ENCODE measurements at regions not wholly inside any gene's neighbourhood (a gene's known extent, or its start where the extent isn't known, plus 50 kb on each side); places are given as distances from the start of the nearest gene placed in this dataset.

DNA sequence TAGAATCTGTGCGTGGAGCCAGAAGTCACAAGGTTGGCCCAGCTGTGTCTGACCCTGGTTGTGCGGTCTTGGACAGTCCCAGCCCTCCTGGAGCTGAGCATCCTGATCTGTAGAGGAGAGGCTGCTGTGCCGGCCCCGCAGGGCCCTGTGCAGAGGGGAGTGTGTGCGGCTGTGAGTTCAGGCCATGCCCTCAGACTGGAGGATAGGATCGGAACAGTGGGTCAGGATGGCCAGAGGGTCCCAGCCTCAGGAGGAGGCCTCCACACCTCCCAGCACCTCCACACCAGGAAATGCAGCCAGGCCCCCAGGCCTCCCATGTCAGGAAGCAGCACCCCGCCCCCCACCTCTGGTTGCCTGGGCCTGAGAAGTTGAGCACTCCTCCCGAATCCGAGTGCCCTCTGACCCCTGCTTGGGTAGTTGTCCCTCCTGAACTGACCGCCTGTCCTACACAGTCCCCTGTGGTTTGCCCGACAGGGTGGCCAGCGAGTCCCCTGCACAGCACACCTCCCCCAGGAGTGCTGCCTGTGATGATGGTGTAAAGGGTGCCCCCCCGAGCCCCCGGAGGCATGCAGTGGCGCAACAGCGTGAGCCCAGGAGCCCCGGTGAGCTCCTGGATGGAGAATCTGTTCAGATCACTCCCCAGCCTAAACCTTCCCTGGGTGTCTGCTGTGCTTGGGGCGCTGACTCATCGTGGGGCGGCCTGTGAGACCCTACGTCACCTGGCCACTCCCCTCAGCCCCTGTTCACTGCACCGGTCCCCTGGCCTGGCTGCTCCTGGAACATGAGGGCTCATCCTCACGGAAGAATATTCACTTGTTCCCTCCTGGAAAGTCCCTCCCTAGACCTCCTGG lies 285.2 kb downstream of the SEC14L1 start (continued):
- TF ChIP-seq, protein P1, sequence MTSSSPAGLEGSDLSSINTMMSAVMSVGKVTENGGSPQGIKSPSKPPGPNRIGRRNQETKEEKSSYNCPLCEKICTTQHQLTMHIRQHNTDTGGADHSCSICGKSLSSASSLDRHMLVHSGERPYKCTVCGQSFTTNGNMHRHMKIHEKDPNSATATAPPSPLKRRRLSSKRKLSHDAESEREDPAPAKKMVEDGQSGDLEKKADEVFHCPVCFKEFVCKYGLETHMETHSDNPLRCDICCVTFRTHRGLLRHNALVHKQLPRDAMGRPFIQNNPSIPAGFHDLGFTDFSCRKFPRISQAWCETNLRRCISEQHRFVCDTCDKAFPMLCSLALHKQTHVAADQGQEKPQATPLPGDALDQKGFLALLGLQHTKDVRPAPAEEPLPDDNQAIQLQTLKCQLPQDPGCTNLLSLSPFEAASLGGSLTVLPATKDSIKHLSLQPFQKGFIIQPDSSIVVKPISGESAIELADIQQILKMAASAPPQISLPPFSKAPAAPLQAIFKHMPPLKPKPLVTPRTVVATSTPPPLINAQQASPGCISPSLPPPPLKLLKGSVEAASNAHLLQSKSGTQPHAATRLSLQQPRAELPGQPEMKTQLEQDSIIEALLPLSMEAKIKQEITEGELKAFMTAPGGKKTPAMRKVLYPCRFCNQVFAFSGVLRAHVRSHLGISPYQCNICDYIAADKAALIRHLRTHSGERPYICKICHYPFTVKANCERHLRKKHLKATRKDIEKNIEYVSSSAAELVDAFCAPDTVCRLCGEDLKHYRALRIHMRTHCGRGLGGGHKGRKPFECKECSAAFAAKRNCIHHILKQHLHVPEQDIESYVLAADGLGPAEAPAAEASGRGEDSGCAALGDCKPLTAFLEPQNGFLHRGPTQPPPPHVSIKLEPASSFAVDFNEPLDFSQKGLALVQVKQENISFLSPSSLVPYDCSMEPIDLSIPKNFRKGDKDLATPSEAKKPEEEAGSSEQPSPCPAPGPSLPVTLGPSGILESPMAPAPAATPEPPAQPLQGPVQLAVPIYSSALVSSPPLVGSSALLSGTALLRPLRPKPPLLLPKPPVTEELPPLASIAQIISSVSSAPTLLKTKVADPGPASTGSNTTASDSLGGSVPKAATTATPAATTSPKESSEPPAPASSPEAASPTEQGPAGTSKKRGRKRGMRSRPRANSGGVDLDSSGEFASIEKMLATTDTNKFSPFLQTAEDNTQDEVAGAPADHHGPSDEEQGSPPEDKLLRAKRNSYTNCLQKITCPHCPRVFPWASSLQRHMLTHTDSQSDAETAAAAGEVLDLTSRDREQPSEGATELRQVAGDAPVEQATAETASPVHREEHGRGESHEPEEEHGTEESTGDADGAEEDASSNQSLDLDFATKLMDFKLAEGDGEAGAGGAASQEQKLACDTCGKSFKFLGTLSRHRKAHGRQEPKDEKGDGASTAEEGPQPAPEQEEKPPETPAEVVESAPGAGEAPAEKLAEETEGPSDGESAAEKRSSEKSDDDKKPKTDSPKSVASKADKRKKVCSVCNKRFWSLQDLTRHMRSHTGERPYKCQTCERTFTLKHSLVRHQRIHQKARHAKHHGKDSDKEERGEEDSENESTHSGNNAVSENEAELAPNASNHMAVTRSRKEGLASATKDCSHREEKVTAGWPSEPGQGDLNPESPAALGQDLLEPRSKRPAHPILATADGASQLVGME (CRISPR knock-in tag; IDR thresholded peaks at IDR 0.05) = no peak
- 0 out of 2 replicates have a peak, but pooled peaks have one; percentile 55 for TF ChIP-seq PHF21A (IDR thresholded peaks at IDR 0.05; ENCODE audit: borderline replicate concordance, low read depth)
- TF ChIP-seq, protein P2, sequence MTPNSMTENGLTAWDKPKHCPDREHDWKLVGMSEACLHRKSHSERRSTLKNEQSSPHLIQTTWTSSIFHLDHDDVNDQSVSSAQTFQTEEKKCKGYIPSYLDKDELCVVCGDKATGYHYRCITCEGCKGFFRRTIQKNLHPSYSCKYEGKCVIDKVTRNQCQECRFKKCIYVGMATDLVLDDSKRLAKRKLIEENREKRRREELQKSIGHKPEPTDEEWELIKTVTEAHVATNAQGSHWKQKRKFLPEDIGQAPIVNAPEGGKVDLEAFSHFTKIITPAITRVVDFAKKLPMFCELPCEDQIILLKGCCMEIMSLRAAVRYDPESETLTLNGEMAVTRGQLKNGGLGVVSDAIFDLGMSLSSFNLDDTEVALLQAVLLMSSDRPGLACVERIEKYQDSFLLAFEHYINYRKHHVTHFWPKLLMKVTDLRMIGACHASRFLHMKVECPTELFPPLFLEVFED (CRISPR knock-in tag; conservative IDR thresholded peaks at IDR 0.05) = no peak
- TF ChIP-seq MTA1 (IDR thresholded peaks at IDR 0.05; ENCODE audit: borderline replicate concordance) = no peak
- TF ChIP-seq ATF1 (CRISPR knock-in tag; IDR thresholded peaks at IDR 0.05) = no peak
- TF ChIP-seq ATF1 (tag; IDR thresholded peaks at IDR 0.05) = peak; percentile 80
- peak; percentile 39; the same call in 1 of the 2 replicates for TF ChIP-seq MAFG (tag; conservative IDR thresholded peaks at IDR 0.05)
- no peak for TF ChIP-seq ZNF764 (CRISPR knock-in tag; IDR thresholded peaks at IDR 0.05; ENCODE audit: low read depth)
- TF ChIP-seq, protein P3, sequence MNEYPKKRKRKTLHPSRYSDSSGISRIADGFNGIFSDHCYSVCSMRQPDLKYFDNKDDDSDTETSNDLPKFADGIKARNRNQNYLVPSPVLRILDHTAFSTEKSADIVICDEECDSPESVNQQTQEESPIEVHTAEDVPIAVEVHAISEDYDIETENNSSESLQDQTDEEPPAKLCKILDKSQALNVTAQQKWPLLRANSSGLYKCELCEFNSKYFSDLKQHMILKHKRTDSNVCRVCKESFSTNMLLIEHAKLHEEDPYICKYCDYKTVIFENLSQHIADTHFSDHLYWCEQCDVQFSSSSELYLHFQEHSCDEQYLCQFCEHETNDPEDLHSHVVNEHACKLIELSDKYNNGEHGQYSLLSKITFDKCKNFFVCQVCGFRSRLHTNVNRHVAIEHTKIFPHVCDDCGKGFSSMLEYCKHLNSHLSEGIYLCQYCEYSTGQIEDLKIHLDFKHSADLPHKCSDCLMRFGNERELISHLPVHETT (CRISPR knock-in tag; conservative IDR thresholded peaks at IDR 0.05 in 1 of 2, IDR thresholded peaks at IDR 0.05 in 1 of 2) = no peak
